ENCODE measurements at regions not wholly inside any gene's neighbourhood (a gene's known extent, or its start where the extent isn't known, plus 50 kb on each side); places are given as distances from the start of the nearest gene placed in this dataset.

GRCh38 chr3:4897765-4898453 lies 81.3 kb upstream of the BHLHE40 start:
- DNase-seq (no peak), FAIRE-seq (no peak), ATAC-seq (no peak)
- no peaks in the 10 kb centered on the region for H3K27me3 ChIP-seq
- no peak overlapping the region for H3K27ac ChIP-seq
- H3K36me3 ChIP-seq = no peaks in the 10 kb centered on the region
- peaks cover 6 to 22% (median 21%) of the 10 kb centered on the region in 3 donors for H3K4me1 ChIP-seq
- intact Hi-C loops (cut with DNase I) = no loop called here
- no peak overlapping the region for H3K4me3 ChIP-seq
- H3K9me3 ChIP-seq = no peaks in the 10 kb centered on the region
- WGBS, 2 donors = 73 to 85% methylated on average over 6 of the region's 6 CpGs
- TF ChIP-seq, protein P1, sequence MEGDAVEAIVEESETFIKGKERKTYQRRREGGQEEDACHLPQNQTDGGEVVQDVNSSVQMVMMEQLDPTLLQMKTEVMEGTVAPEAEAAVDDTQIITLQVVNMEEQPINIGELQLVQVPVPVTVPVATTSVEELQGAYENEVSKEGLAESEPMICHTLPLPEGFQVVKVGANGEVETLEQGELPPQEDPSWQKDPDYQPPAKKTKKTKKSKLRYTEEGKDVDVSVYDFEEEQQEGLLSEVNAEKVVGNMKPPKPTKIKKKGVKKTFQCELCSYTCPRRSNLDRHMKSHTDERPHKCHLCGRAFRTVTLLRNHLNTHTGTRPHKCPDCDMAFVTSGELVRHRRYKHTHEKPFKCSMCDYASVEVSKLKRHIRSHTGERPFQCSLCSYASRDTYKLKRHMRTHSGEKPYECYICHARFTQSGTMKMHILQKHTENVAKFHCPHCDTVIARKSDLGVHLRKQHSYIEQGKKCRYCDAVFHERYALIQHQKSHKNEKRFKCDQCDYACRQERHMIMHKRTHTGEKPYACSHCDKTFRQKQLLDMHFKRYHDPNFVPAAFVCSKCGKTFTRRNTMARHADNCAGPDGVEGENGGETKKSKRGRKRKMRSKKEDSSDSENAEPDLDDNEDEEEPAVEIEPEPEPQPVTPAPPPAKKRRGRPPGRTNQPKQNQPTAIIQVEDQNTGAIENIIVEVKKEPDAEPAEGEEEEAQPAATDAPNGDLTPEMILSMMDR (IDR thresholded peaks at IDR 0.05) = no peak

DNA sequence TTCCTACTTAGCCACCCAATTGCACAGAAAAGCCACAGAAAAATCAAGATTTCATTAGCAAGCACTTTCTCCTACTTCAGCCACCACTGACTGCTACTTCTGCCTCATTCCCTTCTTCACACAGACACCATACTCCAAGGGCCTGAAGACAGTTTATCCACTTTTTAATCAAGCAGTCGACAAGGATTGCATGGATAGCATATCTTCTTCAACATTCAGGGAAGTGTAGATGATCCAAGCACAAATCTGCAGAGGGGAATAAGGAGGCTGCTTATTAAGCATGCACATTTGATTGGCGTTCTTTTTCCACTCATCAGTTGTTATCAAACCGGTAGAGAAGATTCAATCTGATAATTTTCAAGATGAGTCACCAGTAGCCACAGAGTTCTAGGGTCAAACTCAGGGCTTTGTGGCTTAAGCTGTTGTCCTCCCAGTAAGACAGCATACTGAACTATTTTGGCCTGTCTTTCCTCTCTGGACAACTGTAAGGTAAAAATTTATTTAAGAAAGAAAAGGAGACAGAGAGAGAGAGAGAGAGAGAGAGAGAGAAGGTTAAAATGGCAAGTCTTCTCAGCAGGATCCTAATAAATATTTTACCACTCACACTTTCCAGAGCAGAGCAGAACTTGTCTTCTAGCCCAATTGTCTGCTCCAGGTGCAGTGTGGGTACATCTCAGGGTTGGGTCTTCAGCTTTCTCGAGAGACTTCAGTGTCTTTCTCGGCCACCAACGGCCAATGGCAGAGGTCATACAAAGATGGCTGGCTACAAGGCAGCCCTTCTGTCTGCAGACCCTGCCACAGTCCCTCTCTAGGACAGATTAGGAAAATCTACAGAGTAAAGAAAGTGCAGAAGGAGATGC lies 80.6 kb upstream of the BHLHE40 start:
- 67 to 79% methylated on average over 6 of the region's 6 CpGs for WGBS, 2 donors
- FAIRE-seq (no peak), ATAC-seq (peak in 2 of 4 donors; percentile 5 to 13), DNase-seq (no peak)
- TF ChIP-seq, protein P1 (IDR thresholded peaks at IDR 0.05) = no peak
- Histone ChIP-seq H3K36me3 (no peaks in the 10 kb centered on the region), H3K27me3 (no peaks in the 10 kb centered on the region), H3K4me3 (no peak overlapping the region), H3K9me3 (no peaks in the 10 kb centered on the region), H3K4me1 (peaks cover 6 to 22% (median 21%) of the 10 kb centered on the region in 3 donors), H3K27ac (peak overlapping the region in 1 of 4 donors; percentile 78)
- intact Hi-C loops (cut with DNase I) = no loop called here

DNA sequence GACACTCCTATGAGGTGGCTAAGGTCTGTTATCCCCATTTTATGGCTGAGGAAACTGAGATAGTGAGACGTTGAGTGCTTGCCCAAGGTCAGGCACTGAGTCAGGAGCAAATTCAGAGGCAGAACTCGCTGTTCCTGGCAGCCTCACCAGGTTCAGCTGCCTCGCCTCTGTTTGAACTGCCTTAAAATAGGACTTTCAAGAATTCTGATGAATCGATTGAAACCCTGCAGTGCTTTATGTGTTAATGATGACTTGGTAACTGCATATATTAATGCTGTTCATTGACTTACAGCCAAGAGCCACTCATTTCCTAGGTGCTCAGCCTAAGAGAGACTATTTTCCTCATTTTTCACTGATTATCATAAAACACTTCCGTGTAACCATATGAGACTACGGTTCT lies 79.5 kb upstream of the BHLHE40 start:
- TF ChIP-seq, protein P1 (IDR thresholded peaks at IDR 0.05) = no peak
- H3K4me1 ChIP-seq = peaks cover 6 to 27% (median 25%) of the 10 kb centered on the region in 3 donors
- intact Hi-C loops (cut with DNase I) = no loop called here
- 11 to 13% methylated on average over 6 of the region's 6 CpGs for WGBS, 2 donors
- no peaks in the 10 kb centered on the region for H3K27me3 ChIP-seq
- H3K9me3 ChIP-seq = no peaks in the 10 kb centered on the region
- H3K4me3 ChIP-seq = no peak overlapping the region
- FAIRE-seq (no peak), ATAC-seq (peak; percentile 84 to 93 (median 92)), DNase-seq (peak in 5 of 6 donors; percentile 58 to 82 (median 69))
- H3K27ac ChIP-seq = peak overlapping the region in 3 of 4 donors; percentile 37 to 78 (median 53)
- no peaks in the 10 kb centered on the region for H3K36me3 ChIP-seq

GRCh38 chr3:4900298-4900697 lies 78.9 kb upstream of the BHLHE40 start:
- ATAC-seq = no peak
- TF ChIP-seq, protein P1 (IDR thresholded peaks at IDR 0.05) = no peak
- DNase-seq = no peak
- intact Hi-C loops (cut with DNase I) = no loop called here
- Histone ChIP-seq H3K4me3 (no peak overlapping the region), H3K4me1 (peaks cover 6 to 30% (median 30%) of the 10 kb centered on the region in 3 donors), H3K27ac (peak overlapping the region in 3 of 4 donors; percentile 37 to 78 (median 53)), H3K27me3 (no peaks in the 10 kb centered on the region), H3K9me3 (no peaks in the 10 kb centered on the region), H3K36me3 (no peaks in the 10 kb centered on the region)
- 94 to 97% methylated on average over 4 of the region's 4 CpGs for WGBS, 2 donors
- FAIRE-seq = no peak
